Brain microvascular endothelial cell (primary cell): ENCODE measurements at regions not wholly inside any gene's neighbourhood (a gene's known extent, or its start where the extent isn't known, plus 50 kb on each side); places are given as distances from the start of the nearest gene placed in this dataset.

Experiments
- DNase-seq: peaks from one replicate; pipeline ENCODE4 v3.0.0-alpha.2; 2020
- H3K27ac ChIP-seq: fragments of 250-450 bp; sonication (Bioruptor Pico); 2 replicates; pipeline ENCODE4 v1.5.1; 2020; ENCODE audit warnings: mild to moderate bottlenecking, moderate library complexity
- H3K27me3 ChIP-seq: fragments of 250-450 bp; sonication (Bioruptor Pico); replicated peaks from 2 replicates; pipeline ENCODE4 v1.5.1; 2020; ENCODE audit warnings: mild to moderate bottlenecking
- H3K36me3 ChIP-seq: fragments of 250-450 bp; sonication (Bioruptor Pico); replicated peaks from 2 replicates; pipeline ENCODE4 v1.5.1; 2020; ENCODE audit warnings: mild to moderate bottlenecking
- H3K4me3 ChIP-seq: 2 replicates; pipeline ENCODE4 v1.5.1; 2011; ENCODE audit warnings: low read depth, mild to moderate bottlenecking, control low read depth, low read length, moderate library complexity
- CTCF ChIP-seq: IDR thresholded peaks from 2 replicates; pipeline ENCODE4 v1.5.1; 2011; ENCODE audit warnings: low read depth, mild to moderate bottlenecking, moderate library complexity, low read length, control low read depth, inconsistent platforms; ENCODE audit errors: missing control alignments
- in situ Hi-C: cut with HindIII; loops from 2 replicates; pipeline ENCODE4 v1.10.0; 2017; ENCODE audit warnings: low sequenced_read_pairs, low pct_ligation_motif_present

GRCh38 chr6:121858310-121858709 lies 422.9 kb downstream of the GJA1 start:
- H3K27ac ChIP-seq, result no peak overlapping the region
- H3K27me3 ChIP-seq, result no peaks in the 10 kb centered on the region
- in situ Hi-C loops, result no loop called here
- no peak for DNase-seq
- no peak overlapping the region for H3K4me3 ChIP-seq
- TF ChIP-seq CTCF, result no peak
- no peaks in the 10 kb centered on the region for H3K36me3 ChIP-seq

GRCh38 chr6:121858986-121859385 lies 423.5 kb downstream of the GJA1 start:
- in situ Hi-C loops, result no loop called here
- no peak for TF ChIP-seq CTCF
- no peak overlapping the region for H3K4me3 ChIP-seq
- DNase-seq, result no peak
- no peak overlapping the region for H3K27ac ChIP-seq
- no peaks in the 10 kb centered on the region for H3K27me3 ChIP-seq
- no peaks in the 10 kb centered on the region for H3K36me3 ChIP-seq

GRCh38 chr6:121865811-121866210 lies 430.4 kb downstream of the GJA1 start:
- no peak for DNase-seq
- Histone ChIP-seq H3K4me3 (no peak overlapping the region), H3K27ac (no peak overlapping the region), H3K27me3 (no peaks in the 10 kb centered on the region), H3K36me3 (no peaks in the 10 kb centered on the region)
- in situ Hi-C loops, result no loop called here
- TF ChIP-seq CTCF, result no peak

GRCh38 chr6:121867095-121867494 lies 431.6 kb downstream of the GJA1 start:
- H3K36me3 ChIP-seq, result no peaks in the 10 kb centered on the region
- DNase-seq, result no peak
- no peaks in the 10 kb centered on the region for H3K27me3 ChIP-seq
- TF ChIP-seq CTCF, result no peak
- no peak overlapping the region for H3K4me3 ChIP-seq
- no peak overlapping the region for H3K27ac ChIP-seq
- in situ Hi-C loops, result no loop called here

- in situ Hi-C loops, result no loop called here
- no peak for DNase-seq
- no peak overlapping the region for H3K27ac ChIP-seq
- no peaks in the 10 kb centered on the region for H3K36me3 ChIP-seq
- H3K4me3 ChIP-seq, result no peak overlapping the region
- TF ChIP-seq CTCF, result no peak
- H3K27me3 ChIP-seq, result no peaks in the 10 kb centered on the region
Measured at GRCh38 chr6:121868206-121868605, 432.8 kb downstream of the GJA1 start.

- DNase-seq, result no peak
Measured at GRCh38 chr6:121873595-121873994, 438.1 kb downstream of the GJA1 start.

More at GRCh38 chr6:121873595-121873994, 438.1 kb downstream of the GJA1 start:
- Histone ChIP-seq H3K27me3 (no peaks in the 10 kb centered on the region), H3K36me3 (no peaks in the 10 kb centered on the region), H3K4me3 (no peak overlapping the region), H3K27ac (no peak overlapping the region)
- no peak for TF ChIP-seq CTCF
- in situ Hi-C loops, result no loop called here
